Sigmoid colon (tissue), 4 donors: ENCODE measurements at regions not wholly inside any gene's neighbourhood (a gene's known extent, or its start where the extent isn't known, plus 50 kb on each side); places are given as distances from the start of the nearest gene placed in this dataset.

Experiments
- CTCF ChIP-seq, 4 experiments: fragments of 450-650 bp in 3 of 4; fragments of 200-600 bp in 1 of 4; IDR thresholded peaks; one replicate each; pipeline ENCODE4 v1.5.1; 2016 to 2019; ENCODE audit warnings: antibody characterized with exemption in 4 of 4, mild to moderate bottlenecking in 3 of 4, moderate library complexity in 2 of 4
- POLR2A ChIP-seq, 2 donors: fragments of 450-650 bp; IDR thresholded peaks; one replicate each; pipeline ENCODE4 v1.6.1; 2016; ENCODE audit warnings: antibody characterized with exemption in 2 of 2, mild to moderate bottlenecking in 2 of 2, moderate library complexity in 2 of 2
- POLR2AphosphoS5 ChIP-seq, 4 donors: sonication (generic); formaldehyde crosslinking; IDR thresholded peaks; one replicate each; pipeline ENCODE4 v1.6.1; 2017; ENCODE audit warnings: antibody characterized with exemption in 4 of 4

- TF ChIP-seq CTCF (IDR thresholded peaks at IDR 0.05) (no peak), POLR2A (IDR thresholded peaks at IDR 0.05) (no peak), POLR2AphosphoS5 (IDR thresholded peaks at IDR 0.05) (no peak)
Measured at GRCh38 chr15:59924096-59924495, 80.0 kb upstream of the FOXB1 start.
